ENCODE measurements at regions not wholly inside any gene's neighbourhood (a gene's known extent, or its start where the extent isn't known, plus 50 kb on each side); places are given as distances from the start of the nearest gene placed in this dataset.

DNA sequence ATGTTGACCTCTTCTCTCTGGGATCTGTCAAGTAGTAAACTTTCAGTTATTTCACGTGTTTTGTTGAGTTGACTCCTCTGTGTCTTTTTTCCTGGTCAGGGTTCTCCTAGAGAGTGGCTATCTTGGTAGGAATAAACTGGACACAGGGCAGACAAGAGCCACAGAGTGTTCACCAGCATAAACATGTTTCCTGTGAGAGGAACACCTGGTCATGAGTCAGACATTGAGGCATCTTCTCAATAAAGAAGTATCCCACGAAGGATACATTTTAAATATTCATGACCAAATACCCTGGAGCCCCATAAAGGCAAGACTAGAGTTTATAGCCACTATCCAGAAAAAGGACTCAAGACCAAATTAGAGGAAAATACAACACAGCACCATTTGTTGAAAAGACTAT is 269.7 kb upstream of the ZNF521 start:
- DNase-seq = no peak

DNA sequence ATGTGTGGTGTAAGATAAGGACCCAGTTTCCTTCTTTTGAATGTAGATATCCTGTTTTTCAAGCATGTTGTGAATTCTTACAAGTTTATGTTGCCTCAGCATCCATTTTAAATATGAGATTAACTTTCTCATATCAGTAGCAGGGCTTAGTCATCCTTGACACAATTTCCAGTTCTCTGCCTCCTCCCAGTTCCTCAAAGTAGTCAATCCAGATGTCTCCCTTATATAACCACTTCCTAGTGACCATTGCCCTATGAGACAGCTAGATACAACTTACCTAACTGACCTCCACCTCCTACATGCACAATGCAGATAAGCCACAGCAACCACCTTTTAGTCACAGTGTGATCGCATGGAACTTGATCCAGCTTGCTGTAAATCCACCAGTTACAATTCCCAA is 269.2 kb upstream of the ZNF521 start:
- no peak for DNase-seq

DNA sequence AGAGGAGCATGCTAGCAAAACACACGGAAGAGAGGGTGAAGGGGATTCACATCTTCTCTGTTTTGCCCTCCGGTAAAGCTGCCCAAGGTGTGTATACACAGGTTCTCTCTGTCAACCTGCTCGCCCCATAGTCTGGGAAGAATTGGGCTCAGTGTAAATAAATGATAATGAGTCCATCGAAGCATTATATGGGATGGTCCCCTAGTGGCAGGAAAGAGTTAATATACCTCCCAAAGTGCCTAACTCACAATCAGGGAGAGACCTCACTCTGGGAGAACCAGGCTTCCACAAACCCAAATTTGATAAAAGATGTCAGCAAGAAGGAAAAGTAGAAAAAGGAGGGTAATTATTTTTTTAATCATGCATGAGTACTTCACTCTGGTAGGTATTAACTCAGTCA is 262.2 kb upstream of the ZNF521 start:
- DNase-seq = no peak

DNA sequence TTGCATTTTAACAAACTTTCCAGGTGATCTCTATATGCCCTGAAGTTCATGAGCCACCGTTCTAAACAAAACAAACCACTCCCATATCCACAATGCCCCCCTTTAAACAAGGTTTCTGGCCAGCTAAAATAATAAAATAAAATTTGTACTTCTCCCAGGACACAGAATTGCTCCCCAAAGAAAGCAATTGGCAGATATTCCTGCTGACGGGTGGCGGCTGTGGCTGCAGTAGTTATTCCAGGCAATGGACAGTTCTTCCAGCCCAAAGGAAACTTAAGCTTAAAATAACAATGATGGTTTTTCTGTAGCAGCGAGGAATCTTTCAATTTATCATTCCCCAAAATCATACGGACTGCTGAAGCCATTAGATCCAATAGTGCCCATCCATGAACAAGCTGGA is 260.5 kb upstream of the ZNF521 start:
- no peak for DNase-seq

DNA sequence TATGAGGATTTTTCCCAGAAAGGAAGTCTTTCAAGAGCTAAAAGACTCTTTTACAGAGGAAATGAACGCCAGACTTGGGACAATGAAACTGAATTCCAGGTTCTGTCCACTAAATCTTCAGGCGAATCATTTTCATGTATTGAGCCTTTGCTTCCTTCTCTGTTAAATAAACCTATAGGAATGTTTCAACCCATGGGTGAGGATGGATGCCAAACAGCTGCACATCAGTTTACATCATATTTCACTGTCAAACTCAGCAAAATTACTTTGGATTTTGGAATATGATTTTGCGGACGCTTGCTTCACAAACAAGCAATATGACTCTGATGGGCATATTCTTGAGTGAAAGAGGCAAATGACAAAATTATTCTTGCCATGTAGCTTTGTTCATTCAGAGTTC is 256.1 kb upstream of the ZNF521 start:
- no peak for DNase-seq

DNA sequence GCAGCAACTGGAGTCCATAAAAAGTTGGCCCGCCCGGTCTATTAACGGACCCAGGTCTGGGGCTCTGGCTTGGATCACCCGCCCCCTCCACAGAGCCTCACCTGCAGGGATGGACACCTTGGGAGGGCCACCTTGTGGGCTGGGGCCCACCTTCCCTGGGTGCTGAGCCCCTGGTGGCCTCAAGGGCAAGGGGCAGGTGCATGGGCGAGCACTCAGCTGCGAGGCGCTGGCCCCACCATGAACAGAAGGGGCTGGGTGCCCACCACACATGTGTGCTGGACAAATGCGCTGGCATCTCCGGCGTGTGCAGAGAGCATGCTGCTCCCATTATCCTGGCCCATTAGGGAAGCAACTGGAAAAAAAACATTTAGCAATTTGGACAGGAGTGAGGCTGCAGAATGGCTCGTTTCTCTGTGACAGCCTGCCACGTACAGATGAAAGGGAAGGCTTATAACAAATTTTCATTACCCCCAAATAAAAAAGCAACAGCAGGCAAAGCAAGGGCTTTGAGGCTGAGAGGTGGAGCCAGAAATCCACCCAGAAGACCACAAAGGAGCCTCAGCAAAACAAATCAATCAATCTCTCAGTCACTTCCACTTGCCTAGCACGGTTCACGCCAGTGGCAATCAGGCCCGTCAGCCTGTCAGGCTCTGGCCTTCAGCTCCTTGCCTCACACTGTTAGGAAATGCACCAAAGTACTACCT is 253.1 kb upstream of the ZNF521 start:
- DNase-seq = no peak

DNA sequence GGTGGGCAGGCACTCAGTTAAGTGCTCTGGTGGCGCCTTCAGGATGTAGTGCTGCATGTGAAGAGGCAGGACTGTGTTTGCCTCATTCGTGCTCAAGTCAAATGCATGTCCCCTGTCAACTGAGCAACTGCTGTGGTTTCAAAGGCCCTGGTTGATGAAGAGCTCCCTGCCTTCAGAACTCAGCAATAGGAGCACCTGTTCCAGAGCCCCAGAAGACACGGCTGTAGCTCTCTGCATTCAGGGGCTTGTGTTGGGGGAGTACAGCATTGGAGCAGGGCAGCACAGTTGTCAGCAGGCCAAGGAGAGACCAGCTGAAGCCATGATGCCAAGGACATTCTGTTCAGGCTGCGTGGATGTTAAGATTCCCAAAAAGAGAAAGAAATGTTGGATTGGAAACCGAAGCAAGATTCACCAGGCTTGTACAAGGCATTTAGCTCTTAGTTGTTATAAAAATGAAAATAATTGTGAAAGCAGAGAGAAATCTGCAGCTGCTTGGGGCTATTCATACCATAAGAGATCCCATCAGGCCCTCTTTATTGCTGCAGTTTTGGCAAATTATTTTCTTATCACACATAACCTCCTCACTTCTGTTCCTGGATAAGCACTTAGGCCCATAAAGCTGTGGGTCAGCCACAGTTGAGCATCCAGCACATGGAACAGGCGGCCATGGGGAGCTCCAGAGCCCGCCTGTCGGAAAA is 252.4 kb upstream of the ZNF521 start:
- no peak for DNase-seq

DNA sequence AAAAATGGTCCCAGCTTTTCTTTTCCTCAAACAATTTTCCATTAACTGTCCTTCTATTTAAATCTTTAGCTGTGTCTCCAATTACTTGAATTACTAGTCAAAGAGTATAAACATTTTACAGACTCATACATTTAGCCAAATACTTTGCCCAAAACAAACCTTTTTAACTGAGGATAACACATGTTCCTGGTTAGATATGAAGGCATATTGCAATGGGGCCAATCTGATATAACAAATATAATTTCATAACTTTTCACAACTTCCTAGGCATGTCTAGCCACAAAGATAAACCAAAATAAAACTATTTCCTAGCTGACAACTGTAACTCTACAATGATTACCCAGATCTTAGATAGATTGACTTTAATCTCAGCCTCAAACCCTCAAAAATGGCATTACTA is 247.5 kb upstream of the ZNF521 start:
- no peak for DNase-seq

DNA sequence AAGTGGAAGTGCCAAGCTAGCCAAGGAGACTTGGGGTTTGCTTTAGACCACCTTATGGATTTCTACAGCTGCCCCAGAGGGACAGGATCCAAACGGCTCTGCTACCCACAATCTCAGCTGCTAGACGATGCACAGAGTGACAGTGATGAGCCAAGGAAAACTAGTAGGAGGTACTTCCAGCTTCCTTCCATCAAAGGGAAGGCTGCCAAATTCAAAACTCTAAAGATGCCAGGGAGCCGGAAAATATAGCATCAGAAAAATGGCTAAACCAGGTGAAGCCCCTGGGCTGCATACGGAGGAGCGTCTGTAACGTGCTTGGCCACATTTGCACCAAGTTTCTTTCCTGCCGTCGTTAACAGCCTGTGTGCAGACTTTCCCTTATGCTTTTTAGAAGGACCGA is 245.5 kb upstream of the ZNF521 start:
- DNase-seq = no peak

DNA sequence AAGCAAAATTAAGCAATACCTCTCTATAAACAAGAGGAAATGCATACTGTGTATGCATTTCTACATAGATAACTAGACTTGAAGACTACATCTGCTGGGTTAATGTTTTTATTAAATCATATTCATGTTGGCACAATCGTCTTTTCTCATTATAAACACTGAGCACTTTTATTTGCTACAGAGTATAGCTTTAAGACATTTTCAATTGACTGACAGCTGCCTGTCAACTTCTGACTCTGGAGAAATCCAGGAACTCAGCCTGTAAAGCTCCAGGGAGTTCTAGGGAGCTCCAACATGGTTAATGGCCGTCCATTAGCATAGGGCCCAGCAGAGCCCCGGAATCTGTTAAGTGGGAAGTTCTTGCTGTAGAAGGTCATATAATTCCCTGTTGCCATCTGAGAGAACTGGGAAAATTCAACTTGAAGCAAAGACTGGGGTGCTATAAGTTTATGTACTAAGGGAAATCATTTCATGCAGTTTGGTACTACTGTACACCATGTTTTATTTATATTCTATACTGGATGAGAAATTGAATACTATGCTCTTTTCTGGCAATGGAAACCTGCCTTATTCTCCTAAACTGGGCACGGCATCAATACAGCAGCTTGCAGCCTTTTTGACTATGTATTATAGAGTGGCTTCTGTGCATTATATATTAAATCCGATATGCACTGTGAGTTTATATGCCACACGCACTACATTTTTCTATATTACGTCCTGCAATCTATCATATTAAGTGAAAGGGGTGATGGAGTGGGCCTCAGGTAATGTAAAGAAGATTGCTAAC is 243.5 kb upstream of the ZNF521 start:
- DNase-seq = no peak

DNA sequence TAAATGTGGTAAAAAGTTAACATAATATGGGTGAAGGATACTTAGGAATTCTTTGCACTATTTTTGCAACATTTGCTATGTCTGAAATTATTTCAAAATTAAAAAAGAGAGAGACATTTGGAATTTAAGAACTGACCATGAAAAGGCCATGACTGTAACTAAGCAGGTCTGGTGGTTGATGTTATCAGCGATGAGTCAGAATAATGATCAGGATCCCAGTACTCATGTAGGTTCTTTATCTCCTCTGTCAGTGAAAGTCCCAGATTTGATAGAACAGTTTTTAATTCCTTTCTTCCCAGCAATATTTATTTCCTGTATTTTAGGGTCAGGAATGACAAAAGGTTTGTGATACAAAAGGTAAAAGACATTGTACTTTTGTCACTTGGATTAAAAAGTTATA is 242.4 kb upstream of the ZNF521 start:
- no peak for DNase-seq

DNA sequence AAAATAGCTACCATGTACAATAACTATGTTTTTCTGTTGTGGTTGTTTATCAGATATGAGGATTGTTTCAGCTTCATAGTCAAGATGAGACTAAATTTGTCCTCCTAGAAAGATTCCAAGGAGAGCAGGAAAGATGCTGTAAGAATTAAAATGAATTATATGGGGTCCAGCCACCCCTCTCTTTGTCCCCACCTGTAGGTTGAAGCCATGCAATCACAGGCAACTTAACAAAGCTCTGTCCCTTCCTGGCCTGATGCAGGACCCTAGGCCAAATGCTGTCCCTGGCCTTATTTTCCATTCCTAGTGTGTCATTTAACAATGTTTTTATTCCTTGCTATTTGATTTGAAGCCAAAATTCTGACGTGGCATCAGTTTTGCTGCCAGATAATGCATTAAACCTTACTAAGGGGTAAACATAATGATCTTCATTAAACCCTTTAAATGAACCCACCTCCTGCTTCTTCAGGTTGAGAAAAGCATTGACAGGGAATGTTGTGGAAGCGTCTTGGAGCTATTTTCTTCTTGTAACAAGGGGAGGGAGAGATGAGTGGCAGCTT is 240.9 kb upstream of the ZNF521 start:
- no peak for DNase-seq

DNA sequence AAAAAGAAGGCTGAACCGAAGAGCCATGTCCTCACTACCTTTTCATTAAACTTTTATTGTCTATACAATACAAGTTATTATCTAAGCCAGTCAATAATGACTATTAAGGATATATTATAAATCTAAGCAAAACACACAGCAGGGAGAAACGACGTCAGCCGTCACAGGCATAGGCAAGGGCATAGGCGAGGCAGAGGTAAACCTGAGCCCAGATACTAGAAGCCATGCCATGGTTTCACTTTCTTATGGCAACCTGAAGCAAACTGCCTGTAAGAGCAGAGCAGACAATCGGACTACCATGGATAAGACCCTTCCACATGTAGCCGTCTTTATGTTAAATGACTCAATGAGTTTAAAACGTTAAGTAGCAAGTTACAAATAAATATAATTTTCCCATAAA is 238.5 kb upstream of the ZNF521 start:
- no peak for DNase-seq

DNA sequence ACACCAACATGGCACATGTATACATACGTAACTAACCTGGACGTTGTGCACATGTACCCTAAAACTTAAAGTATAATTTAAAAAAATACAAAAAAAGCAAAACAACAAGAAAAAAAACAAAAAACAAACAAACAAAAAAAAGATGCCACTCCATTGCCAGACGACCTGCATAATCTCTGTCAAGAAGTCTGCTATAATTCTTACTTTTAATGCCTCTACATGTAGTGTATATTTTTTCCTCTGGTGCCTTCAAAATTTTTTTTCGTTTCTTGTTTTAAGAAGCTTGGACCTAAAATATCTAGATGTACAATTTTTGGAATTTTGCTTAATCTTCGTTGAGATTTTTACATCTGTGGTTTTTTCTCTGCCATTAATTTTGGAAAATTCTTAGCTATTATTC is 235.6 kb upstream of the ZNF521 start:
- DNase-seq = no peak

DNA sequence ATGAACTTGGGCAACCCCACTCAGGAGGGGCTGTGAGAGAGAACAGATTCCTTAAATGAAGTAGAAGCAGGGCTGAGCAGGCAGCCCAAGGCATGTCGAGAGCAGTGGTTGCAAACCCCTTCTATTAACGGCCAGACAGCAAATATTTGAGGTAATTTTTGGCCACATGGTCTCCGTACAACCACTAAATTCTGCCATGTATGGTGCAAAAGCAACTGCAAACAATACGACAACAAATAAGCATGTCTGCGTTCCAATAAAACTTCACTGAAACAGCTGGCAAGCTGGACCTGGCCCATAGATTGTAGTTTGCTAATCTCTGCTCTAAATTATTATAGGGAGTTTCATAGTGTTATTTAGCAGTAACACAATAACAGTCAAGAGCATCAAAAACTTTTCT is 217.0 kb upstream of the ZNF521 start:
- DNase-seq = no peak

DNA sequence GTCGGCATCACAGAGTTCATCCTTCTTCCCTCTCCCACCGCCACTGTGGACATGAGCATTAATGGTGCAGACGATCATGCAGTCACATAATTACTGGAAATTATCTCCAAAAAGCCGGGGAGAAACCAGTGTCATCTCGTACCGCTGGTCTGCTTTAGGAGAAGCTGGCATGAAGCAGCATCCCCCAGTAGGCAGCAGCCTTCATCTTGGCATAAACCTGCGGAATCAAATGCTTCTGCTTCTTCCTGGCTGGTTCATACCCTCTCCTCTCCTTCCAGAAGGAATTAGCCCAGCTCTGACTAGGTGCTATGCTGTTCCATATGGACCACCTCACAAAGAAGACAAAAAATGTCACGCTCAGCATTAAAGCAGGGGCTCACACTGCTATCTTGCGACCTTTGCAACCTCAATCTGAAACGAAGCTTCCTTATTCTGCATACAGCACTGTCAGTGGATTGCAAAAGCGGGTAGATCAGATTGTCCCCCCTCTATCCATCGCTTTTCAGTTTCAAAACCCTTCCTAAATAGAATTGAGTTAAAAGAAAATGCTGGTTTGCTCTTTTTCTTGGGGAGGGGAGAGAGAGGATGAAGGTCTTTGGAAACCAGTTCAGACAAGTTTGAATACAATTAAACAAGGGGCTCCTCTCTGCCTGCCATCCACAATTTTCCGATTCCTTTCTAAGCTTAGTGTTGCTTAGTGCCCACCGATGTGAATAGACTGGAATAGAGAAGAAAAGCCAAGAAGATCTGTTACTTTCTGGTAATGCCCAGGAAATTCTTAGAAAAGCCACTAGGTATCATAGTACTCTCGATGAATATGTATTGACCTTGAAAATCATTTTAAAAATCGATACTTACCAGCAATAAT is 212.1 kb upstream of the ZNF521 start:
- no peak for DNase-seq

DNA sequence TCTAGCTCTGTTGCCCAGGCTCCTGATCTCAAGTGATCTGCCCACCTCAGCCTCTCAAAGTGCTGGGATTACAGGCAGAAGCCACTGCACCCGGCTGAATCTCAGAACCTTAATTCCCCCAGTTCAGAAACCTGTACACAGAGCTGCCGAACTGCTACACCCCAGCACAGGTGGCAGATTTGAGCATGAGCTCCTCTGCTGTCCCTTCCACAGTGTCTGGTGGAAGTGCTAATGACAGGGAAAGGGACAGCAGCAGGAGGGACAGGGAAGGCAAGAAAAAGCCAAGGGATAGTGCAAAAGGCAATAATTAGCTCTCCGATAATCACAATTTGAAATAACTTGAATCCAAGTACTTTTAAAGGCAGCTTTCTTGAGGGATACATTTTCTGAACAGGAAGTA is 211.4 kb upstream of the ZNF521 start:
- no peak for DNase-seq

DNA sequence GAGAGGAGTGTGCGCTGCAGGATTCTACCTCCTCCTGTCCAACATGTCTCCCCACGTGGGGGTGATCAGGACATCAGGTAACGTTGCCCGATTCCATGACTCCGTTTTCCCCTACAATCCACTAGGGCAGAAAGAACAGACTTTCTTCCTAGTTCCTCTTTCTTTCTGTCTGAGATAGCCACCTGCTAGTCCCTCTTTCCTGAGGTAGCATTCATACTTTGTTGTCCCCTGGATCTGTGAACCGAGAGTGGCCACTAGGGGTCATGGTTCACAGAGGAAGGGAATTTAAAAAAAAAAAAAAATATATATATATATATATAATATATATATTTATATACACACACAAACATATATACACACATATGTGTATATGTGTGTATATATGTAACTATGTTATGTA is 210.0 kb upstream of the ZNF521 start:
- no peak for DNase-seq

DNA sequence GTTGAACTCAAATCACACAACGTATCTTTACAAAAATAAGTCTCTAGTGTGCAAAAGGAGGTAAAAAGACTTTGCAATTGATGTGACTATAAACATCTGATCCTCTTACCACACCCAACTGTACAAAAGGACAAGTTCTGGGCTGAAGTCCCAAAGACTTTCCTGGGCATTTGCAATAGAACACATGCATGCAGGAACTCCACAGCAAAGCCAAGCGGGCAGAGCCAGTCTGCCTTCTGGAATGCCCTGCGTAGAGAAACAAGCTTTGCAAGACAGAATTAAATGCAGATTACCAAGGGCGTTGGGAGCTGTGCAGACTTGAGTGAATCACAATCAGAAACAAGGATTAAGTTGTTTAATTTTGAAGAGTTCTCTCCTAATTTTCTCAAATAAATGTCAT is 208.4 kb upstream of the ZNF521 start:
- DNase-seq = no peak

DNA sequence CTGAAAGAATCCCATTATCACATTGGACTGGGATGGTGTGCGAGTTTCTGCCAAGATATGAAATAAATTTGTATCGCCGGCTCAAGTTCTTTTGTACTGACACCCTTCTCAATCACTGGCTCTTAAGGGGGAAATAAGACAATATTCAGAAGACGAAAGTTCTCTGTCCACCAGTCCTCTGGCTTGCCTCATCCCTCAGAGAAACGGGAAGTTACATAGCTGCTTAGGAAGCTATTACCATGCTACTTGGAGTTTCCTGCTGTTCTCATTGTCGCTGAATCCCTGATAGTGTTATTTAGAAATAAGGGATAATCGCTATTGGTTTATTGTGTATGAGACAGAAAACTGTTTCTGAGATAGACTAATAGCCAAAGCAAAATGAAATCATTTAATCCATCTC is 205.0 kb upstream of the ZNF521 start:
- DNase-seq = no peak

DNA sequence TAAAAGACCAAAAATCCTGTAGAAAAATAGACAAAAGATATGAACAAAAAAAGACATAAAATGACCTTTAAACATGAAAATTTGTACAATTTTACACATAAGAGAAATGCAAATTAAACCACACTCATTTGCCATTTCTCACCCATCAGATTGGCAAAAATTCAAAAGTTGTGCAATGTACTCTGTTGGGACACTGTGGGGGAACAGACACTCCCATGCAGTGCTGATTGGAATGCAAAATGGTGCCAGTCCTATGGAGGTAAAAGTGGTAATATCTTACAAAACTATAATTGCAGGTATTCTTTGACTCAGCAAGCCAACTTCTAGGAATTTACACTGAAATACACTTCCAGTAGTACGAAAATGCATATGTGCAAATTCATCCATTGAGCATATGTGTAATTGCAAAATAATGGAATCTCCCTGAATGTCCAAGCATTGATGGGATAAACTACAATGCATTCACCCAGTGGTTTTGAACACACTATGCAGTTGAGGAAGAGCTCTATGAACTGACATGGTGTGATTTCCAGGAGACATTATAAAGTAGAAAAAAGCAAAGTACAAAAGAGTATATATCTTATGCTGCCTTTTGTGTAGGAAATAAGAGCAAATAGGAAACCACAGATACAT is 201.8 kb upstream of the ZNF521 start:
- DNase-seq = no peak

DNA sequence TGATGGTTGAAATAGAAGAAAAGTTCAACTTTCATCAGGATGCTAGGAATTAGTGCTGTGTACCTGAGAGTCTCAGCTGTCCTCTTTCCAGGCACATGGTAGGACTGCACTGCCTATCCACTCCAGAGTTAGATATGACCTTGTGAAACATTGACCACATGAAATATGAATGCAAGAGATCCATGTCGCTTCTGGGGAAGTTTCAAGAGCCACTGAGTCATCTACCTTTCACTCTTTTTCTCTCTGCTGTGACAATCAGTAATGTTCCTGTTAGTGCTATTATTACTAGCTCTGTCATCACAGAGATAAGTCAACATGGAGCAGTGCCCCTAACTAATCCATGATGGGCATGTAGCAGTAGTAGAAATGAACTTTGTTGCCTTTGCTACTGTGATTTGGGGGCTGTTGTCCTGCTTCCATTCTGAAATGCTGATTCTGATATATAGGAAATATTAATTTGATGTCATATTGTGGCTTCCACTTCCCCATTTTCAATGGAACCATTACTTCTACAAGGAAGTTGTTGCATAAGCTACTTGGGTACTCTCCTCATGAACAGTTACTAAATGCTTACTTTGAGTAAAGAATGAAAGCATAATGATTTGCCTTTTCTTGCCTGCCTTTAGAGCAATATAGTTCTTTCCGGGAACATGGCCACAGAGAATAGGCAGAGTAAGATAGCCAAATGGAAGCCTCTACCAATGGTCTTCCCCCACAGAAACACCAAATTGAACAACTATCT is 192.8 kb upstream of the ZNF521 start:
- no peak for DNase-seq

Measured in activated CD8-positive, alpha-beta memory T cell treated with anti-CD3 and anti-CD28 coated beads, Interleukin-2, amount 50 U/mL, for 48 hours (primary cell).